ENCODE measurements at regions not wholly inside any gene's neighbourhood (a gene's known extent, or its start where the extent isn't known, plus 50 kb on each side); places are given as distances from the start of the nearest gene placed in this dataset.

DNA sequence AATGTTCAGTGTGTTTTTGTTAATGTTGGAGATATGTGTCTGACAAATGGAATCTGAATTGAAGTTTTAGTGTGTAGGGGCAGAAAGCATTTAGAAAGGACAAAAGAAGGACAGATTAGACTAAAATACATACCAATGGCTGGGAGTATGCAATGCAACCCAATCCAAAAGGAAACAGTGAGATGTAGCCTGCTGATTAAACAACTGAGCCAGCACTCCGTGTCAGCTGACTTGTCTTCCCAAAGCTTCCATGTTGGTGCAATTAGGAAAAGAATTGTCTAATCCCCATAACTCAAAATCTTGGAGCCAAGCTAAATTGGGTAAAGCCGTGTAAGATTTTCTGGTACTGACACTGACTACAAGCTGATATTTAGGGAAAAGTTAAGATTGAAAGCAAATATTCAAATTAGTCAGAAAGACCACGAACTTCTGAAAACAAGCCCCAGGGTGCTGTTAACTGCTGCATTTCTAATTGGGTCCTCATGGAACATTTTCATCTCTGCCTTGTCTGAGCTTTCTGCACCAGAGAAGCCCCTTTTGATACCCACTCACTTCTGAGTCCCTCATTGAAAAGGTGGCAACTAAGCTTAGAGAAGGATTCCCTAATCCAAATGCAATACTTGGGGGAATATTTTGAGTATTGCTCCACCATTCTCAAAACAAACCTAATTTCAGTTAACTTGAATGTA is 109.1 kb downstream of the DAD1 start (continued):
- TF ChIP-seq, protein P1, sequence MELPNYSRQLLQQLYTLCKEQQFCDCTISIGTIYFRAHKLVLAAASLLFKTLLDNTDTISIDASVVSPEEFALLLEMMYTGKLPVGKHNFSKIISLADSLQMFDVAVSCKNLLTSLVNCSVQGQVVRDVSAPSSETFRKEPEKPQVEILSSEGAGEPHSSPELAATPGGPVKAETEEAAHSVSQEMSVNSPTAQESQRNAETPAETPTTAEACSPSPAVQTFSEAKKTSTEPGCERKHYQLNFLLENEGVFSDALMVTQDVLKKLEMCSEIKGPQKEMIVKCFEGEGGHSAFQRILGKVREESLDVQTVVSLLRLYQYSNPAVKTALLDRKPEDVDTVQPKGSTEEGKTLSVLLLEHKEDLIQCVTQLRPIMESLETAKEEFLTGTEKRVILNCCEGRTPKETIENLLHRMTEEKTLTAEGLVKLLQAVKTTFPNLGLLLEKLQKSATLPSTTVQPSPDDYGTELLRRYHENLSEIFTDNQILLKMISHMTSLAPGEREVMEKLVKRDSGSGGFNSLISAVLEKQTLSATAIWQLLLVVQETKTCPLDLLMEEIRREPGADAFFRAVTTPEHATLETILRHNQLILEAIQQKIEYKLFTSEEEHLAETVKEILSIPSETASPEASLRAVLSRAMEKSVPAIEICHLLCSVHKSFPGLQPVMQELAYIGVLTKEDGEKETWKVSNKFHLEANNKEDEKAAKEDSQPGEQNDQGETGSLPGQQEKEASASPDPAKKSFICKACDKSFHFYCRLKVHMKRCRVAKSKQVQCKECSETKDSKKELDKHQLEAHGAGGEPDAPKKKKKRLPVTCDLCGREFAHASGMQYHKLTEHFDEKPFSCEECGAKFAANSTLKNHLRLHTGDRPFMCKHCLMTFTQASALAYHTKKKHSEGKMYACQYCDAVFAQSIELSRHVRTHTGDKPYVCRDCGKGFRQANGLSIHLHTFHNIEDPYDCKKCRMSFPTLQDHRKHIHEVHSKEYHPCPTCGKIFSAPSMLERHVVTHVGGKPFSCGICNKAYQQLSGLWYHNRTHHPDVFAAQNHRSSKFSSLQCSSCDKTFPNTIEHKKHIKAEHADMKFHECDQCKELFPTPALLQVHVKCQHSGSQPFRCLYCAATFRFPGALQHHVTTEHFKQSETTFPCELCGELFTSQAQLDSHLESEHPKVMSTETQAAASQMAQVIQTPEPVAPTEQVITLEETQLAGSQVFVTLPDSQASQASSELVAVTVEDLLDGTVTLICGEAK (IDR thresholded peaks at IDR 0.05; ENCODE audit: borderline replicate concordance): no peak
- TF ChIP-seq, protein P2, sequence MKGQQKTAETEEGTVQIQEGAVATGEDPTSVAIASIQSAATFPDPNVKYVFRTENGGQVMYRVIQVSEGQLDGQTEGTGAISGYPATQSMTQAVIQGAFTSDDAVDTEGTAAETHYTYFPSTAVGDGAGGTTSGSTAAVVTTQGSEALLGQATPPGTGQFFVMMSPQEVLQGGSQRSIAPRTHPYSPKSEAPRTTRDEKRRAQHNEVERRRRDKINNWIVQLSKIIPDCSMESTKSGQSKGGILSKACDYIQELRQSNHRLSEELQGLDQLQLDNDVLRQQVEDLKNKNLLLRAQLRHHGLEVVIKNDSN (IDR thresholded peaks at IDR 0.05; ENCODE audit: borderline replicate concordance, extremely low read length, insufficient read depth, low read depth, low read length): no peak
- no peak for TF ChIP-seq CBX3 (IDR thresholded peaks at IDR 0.05; ENCODE audit: borderline replicate concordance, low read depth)
- TF ChIP-seq SP1 (IDR thresholded peaks at IDR 0.05; ENCODE audit: low read depth, low read length): no peak
- no peak for TF ChIP-seq JUNB (IDR thresholded peaks at IDR 0.05)
- peak; percentile 78; the same call in 1 of the 2 replicates for TF ChIP-seq POLR2AphosphoS2 (IDR thresholded peaks at IDR 0.05; ENCODE audit: low read depth, low read length)
- TF ChIP-seq IKZF1 (conservative IDR thresholded peaks at IDR 0.05): peak; percentile 75
- TF ChIP-seq, protein P3, sequence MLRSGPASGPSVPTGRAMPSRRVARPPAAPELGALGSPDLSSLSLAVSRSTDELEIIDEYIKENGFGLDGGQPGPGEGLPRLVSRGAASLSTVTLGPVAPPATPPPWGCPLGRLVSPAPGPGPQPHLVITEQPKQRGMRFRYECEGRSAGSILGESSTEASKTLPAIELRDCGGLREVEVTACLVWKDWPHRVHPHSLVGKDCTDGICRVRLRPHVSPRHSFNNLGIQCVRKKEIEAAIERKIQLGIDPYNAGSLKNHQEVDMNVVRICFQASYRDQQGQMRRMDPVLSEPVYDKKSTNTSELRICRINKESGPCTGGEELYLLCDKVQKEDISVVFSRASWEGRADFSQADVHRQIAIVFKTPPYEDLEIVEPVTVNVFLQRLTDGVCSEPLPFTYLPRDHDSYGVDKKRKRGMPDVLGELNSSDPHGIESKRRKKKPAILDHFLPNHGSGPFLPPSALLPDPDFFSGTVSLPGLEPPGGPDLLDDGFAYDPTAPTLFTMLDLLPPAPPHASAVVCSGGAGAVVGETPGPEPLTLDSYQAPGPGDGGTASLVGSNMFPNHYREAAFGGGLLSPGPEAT (IDR thresholded peaks at IDR 0.05; ENCODE audit: low read depth): 0 out of 2 replicates have a peak, but pooled peaks have one; percentile 42
- TF ChIP-seq RBBP5 (conservative IDR thresholded peaks at IDR 0.05): no peak
- no peak for TF ChIP-seq GABPA (IDR thresholded peaks at IDR 0.05; ENCODE audit: low read depth)
- TF ChIP-seq, protein P4, sequence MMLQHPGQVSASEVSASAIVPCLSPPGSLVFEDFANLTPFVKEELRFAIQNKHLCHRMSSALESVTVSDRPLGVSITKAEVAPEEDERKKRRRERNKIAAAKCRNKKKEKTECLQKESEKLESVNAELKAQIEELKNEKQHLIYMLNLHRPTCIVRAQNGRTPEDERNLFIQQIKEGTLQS (IDR thresholded peaks at IDR 0.05; ENCODE audit: borderline replicate concordance, extremely low read depth, low read depth, low read length): no peak
- TF ChIP-seq YY1 (IDR thresholded peaks at IDR 0.05; ENCODE audit: low read depth, low read length): 0 out of 2 replicates have a peak, but pooled peaks have one; percentile 18
- TF ChIP-seq NRF1 (conservative IDR thresholded peaks at IDR 0.05; ENCODE audit: low read depth, low read length): no peak
- no peak for TF ChIP-seq NFXL1 (IDR thresholded peaks at IDR 0.05; ENCODE audit: borderline replicate concordance)
- TF ChIP-seq, protein P5, sequence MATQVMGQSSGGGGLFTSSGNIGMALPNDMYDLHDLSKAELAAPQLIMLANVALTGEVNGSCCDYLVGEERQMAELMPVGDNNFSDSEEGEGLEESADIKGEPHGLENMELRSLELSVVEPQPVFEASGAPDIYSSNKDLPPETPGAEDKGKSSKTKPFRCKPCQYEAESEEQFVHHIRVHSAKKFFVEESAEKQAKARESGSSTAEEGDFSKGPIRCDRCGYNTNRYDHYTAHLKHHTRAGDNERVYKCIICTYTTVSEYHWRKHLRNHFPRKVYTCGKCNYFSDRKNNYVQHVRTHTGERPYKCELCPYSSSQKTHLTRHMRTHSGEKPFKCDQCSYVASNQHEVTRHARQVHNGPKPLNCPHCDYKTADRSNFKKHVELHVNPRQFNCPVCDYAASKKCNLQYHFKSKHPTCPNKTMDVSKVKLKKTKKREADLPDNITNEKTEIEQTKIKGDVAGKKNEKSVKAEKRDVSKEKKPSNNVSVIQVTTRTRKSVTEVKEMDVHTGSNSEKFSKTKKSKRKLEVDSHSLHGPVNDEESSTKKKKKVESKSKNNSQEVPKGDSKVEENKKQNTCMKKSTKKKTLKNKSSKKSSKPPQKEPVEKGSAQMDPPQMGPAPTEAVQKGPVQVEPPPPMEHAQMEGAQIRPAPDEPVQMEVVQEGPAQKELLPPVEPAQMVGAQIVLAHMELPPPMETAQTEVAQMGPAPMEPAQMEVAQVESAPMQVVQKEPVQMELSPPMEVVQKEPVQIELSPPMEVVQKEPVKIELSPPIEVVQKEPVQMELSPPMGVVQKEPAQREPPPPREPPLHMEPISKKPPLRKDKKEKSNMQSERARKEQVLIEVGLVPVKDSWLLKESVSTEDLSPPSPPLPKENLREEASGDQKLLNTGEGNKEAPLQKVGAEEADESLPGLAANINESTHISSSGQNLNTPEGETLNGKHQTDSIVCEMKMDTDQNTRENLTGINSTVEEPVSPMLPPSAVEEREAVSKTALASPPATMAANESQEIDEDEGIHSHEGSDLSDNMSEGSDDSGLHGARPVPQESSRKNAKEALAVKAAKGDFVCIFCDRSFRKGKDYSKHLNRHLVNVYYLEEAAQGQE (IDR thresholded peaks at IDR 0.05; ENCODE audit: low read depth, low read length): no peak
- no peak for TF ChIP-seq HDAC2 (IDR thresholded peaks at IDR 0.05)
- no peak for TF ChIP-seq RAD21 (IDR thresholded peaks at IDR 0.05; ENCODE audit: insufficient read depth, low read depth, low read length)
- TF ChIP-seq RFX5 (IDR thresholded peaks at IDR 0.05; ENCODE audit: low read depth, low read length): no peak
- no peak for TF ChIP-seq BRCA1 (IDR thresholded peaks at IDR 0.05; ENCODE audit: low read depth, low read length)
